ENCODE measurements at regions not wholly inside any gene's neighbourhood (a gene's known extent, or its start where the extent isn't known, plus 50 kb on each side); places are given as distances from the start of the nearest gene placed in this dataset.

GRCh38 chr6:9632026-9632425, 782.8 kb downstream of the TFAP2A start:
- in situ Hi-C loops (cut with HindIII; ENCODE audit: low pct_unique_long_range_greater_than_20kb, low sequenced_read_pairs) = no loop called here
- DNase-seq (ENCODE audit: low read depth) = no peak

GRCh38 chr6:9628819-9629218, 786.1 kb downstream of the TFAP2A start:
- no peak for DNase-seq (ENCODE audit: low read depth)
- in situ Hi-C loops (cut with HindIII; ENCODE audit: low pct_unique_long_range_greater_than_20kb, low sequenced_read_pairs) = no loop called here

- in situ Hi-C loops (cut with HindIII; ENCODE audit: low pct_unique_long_range_greater_than_20kb, low sequenced_read_pairs) = no loop called here
- no peak for DNase-seq (ENCODE audit: low read depth)
These were observed 787.0 kb downstream of the TFAP2A start for GRCh38 chr6:9627916-9628315.

- DNase-seq (ENCODE audit: low read depth) = no peak
- in situ Hi-C loops (cut with HindIII; ENCODE audit: low pct_unique_long_range_greater_than_20kb, low sequenced_read_pairs) = no loop called here
These were observed 790.9 kb downstream of the TFAP2A start for GRCh38 chr6:9623985-9624384.

- no peak for DNase-seq (ENCODE audit: low read depth)
- in situ Hi-C loops (cut with HindIII; ENCODE audit: low pct_unique_long_range_greater_than_20kb, low sequenced_read_pairs) = no loop called here
These were observed 791.5 kb downstream of the TFAP2A start for GRCh38 chr6:9623228-9623832.

- DNase-seq (ENCODE audit: low read depth) = peak; percentile 27
- in situ Hi-C loops (cut with HindIII; ENCODE audit: low pct_unique_long_range_greater_than_20kb, low sequenced_read_pairs) = no loop called here
These were observed 793.6 kb downstream of the TFAP2A start for GRCh38 chr6:9621276-9621675.

GRCh38 chr6:9620687-9621086, 794.2 kb downstream of the TFAP2A start:
- DNase-seq (ENCODE audit: low read depth) = no peak
- in situ Hi-C loops (cut with HindIII; ENCODE audit: low pct_unique_long_range_greater_than_20kb, low sequenced_read_pairs) = no loop called here

- in situ Hi-C loops (cut with HindIII; ENCODE audit: low pct_unique_long_range_greater_than_20kb, low sequenced_read_pairs) = no loop called here
- DNase-seq (ENCODE audit: low read depth) = peak; percentile 73
These were observed 794.6 kb downstream of the TFAP2A start for GRCh38 chr6:9620263-9620662.

- DNase-seq (ENCODE audit: low read depth) = no peak
- in situ Hi-C loops (cut with HindIII; ENCODE audit: low pct_unique_long_range_greater_than_20kb, low sequenced_read_pairs) = no loop called here
These were observed 800.1 kb downstream of the TFAP2A start for GRCh38 chr6:9614778-9615177.

- no peak for DNase-seq (ENCODE audit: low read depth)
- in situ Hi-C loops (cut with HindIII; ENCODE audit: low pct_unique_long_range_greater_than_20kb, low sequenced_read_pairs) = no loop called here
These were observed 802.4 kb downstream of the TFAP2A start for GRCh38 chr6:9612489-9612888.

- no peak for DNase-seq (ENCODE audit: low read depth)
- in situ Hi-C loops (cut with HindIII; ENCODE audit: low pct_unique_long_range_greater_than_20kb, low sequenced_read_pairs) = no loop called here
These were observed 804.1 kb downstream of the TFAP2A start for GRCh38 chr6:9610620-9611415.

GRCh38 chr6:9606435-9607134, 808.3 kb downstream of the TFAP2A start:
- in situ Hi-C loops (cut with HindIII; ENCODE audit: low pct_unique_long_range_greater_than_20kb, low sequenced_read_pairs) = no loop called here
- no peak for DNase-seq (ENCODE audit: low read depth)

GRCh38 chr6:9594746-9595145, 820.1 kb downstream of the TFAP2A start:
- DNase-seq (ENCODE audit: low read depth) = no peak

GRCh38 chr6:9593554-9593953, 821.3 kb downstream of the TFAP2A start:
- no peak for DNase-seq (ENCODE audit: low read depth)
- in situ Hi-C loops (cut with HindIII; ENCODE audit: low pct_unique_long_range_greater_than_20kb, low sequenced_read_pairs) = no loop called here

More at GRCh38 chr6:9594746-9595145, 820.1 kb downstream of the TFAP2A start:
- in situ Hi-C loops (cut with HindIII; ENCODE audit: low pct_unique_long_range_greater_than_20kb, low sequenced_read_pairs) = no loop called here

- in situ Hi-C loops (cut with HindIII; ENCODE audit: low pct_unique_long_range_greater_than_20kb, low sequenced_read_pairs) = no loop called here
- DNase-seq (ENCODE audit: low read depth) = peak; percentile 8
These were observed 831.0 kb downstream of the TFAP2A start for GRCh38 chr6:9583753-9584352.

- DNase-seq (ENCODE audit: low read depth) = no peak
- in situ Hi-C loops (cut with HindIII; ENCODE audit: low pct_unique_long_range_greater_than_20kb, low sequenced_read_pairs) = no loop called here
These were observed 833.7 kb downstream of the TFAP2A start for GRCh38 chr6:9581155-9581554.

- in situ Hi-C loops (cut with HindIII; ENCODE audit: low pct_unique_long_range_greater_than_20kb, low sequenced_read_pairs) = no loop called here
- no peak for DNase-seq (ENCODE audit: low read depth)
These were observed 838.4 kb downstream of the TFAP2A start for GRCh38 chr6:9576521-9576920.

- in situ Hi-C loops (cut with HindIII; ENCODE audit: low pct_unique_long_range_greater_than_20kb, low sequenced_read_pairs) = no loop called here
- DNase-seq (ENCODE audit: low read depth) = no peak
These were observed 848.8 kb downstream of the TFAP2A start for GRCh38 chr6:9566096-9566495.

GRCh38 chr6:9564021-9564420, 850.9 kb downstream of the TFAP2A start:
- DNase-seq (ENCODE audit: low read depth) = no peak
- in situ Hi-C loops (cut with HindIII; ENCODE audit: low pct_unique_long_range_greater_than_20kb, low sequenced_read_pairs) = no loop called here
